Neural progenitor cell (in vitro differentiated cells): ENCODE measurements at regions not wholly inside any gene's neighbourhood (a gene's known extent, or its start where the extent isn't known, plus 50 kb on each side); places are given as distances from the start of the nearest gene placed in this dataset.

ENCODE experiments used
- CTCF ChIP-seq: fragments of 200-600 bp; sonication (generic); IDR thresholded peaks from 2 replicates; pipeline ENCODE4 v1.5.1; 2017; ENCODE audit warnings: antibody characterized with exemption, mild to moderate bottlenecking
- EZH2 ChIP-seq: fragments of 200-600 bp; sonication (generic); IDR thresholded peaks from 2 replicates; pipeline ENCODE4 v1.6.1; 2017; ENCODE audit warnings: antibody characterized with exemption, mild to moderate bottlenecking, moderate library complexity
- EZH2phosphoT487 ChIP-seq: fragments of 200-600 bp; sonication (generic); IDR thresholded peaks from 2 replicates; pipeline ENCODE4 v1.6.1; 2017; ENCODE audit warnings: antibody characterized with exemption

DNA sequence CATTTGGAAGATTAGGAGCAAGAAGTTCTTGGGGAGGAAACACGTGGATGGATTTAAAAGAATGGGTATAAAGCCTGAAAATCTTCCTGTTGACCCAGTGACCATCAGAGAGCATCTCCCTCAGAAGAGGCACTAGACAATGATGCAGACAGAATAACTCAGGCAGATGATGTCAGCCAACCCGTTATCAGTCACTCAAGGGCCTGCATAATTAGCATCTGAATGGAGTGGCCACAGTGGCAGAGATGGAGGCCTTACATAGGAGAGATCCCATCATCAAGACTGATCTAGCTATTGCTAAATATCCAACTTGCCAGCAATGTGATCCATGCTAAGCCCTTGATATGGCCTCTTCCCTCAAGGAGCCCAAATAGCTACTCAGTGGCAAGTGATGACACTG, 70.7 kb upstream of the CD82 start:
- no peak for TF ChIP-seq CTCF
- no peak for TF ChIP-seq EZH2
- TF ChIP-seq EZH2phosphoT487: no peak
